GM21390 (cell line): ENCODE measurements at regions not wholly inside any gene's neighbourhood (a gene's known extent, or its start where the extent isn't known, plus 50 kb on each side); places are given as distances from the start of the nearest gene placed in this dataset.
"Not testable (repeated sequence)": the region's sequence is repeated elsewhere in the genome, so short reads cannot be mapped to it uniquely, and the experiment has no call there.

Source experiments
- ATAC-seq: cut with Tn5 transposase; IDR thresholded peaks from one replicate; pipeline ENCODE4 v1.9.1; 2021; ENCODE audit not compliant: unreplicated experiment

- ATAC-seq = no peak
These were observed 279.8 kb downstream of the DUSP6 start for GRCh38 chr12:89072294-89073026.

DNA sequence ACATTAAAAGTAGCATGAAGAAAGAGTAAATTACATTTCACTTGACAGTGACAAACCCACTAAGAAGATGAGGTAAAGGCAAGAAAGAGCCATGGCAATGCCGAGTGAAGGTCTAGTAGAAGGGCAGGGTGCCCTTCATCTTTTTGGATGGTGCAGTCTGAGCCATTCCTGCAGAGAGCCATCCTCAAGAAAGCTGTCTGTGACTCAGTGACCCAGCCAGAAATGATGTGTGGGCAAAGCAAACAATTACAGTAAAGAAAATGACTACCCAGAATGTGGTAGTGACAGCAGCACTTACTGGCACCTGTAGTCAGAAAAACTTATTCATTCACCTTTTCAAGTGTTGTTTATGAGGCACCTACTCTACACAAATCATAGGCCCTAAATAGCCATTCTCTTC is 281.7 kb downstream of the DUSP6 start:
- no peak for ATAC-seq

- no peak for ATAC-seq
These were observed 282.9 kb downstream of the DUSP6 start for GRCh38 chr12:89069431-89069830.

DNA sequence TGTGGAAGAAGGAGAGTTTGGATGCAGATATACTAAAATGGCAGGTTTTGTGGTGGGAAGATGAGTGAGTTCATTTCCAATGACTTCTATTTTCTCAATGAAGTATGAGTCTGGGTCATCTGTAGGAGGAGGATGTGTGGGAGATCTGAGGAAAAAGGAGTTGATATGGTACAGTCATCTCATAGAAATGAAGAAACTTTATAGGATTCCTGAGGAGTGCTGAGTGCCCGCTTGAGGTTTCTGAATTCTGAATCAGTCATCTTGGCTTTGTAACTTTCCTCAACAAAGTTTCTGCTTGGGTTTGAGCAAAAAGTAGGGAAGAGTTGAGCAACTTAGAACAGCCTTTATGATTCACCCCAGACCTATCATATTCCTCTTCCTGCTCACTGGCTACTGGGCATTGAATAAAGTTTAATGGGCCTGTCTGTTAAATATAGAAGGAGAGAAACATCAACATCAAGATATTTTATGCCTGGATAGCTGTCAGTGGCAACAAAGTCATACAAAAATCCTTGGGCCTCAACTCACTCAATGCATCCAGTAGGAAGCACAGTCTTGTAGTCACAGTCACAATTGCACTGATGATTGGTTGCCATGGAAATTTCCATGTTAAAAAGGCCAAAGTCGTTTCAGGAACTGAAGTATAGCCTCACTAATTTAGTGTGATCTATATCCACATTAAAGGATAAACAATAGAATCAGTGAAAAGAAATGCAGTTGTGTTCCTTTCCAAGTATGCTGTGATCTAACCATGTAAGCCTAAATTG is 284.7 kb downstream of the DUSP6 start:
- no peak for ATAC-seq

- no peak for ATAC-seq
These were observed 287.5 kb downstream of the DUSP6 start for GRCh38 chr12:89064780-89065179.

- ATAC-seq = no peak
These were observed 288.1 kb downstream of the DUSP6 start for GRCh38 chr12:89064151-89064550.

GRCh38 chr12:89062996-89063395 is 289.3 kb downstream of the DUSP6 start:
- no peak for ATAC-seq

DNA sequence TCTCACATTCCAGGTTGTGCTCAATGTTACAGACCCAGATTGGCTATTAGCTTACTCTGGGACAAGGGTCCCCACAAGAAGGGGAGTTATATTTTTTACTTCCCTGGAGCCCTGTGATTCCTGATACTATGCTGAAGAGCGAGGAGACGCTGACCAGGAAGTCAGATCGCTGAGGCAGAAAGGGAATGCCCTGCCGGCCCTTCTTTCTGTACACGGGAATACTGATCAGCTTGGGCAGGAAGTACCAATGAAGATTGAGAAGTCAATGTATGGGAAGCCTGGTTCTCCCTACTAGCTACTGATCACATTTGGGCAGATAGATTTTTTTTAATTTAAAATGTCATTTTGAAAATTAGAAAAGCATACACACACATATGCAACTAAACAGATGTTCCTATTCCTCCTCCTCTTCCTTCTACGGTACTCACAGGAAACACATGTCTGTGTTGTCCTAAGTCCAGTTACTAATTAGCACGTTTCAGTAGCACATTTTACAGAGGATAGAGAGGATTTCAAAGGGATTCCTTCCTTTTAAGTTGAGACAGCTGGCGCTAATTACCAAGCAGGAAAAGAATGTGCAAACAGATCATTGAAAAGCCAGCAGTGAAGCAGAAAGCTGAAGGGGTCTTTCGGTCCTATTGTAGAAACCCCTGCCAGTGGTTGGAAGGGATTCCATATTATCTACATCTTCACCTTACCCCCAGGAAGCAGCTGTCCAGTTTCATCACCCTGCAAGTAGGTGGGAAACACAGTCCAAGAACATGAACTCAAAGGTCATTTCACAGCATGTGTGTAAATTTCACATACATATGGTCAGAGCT is 292.4 kb downstream of the DUSP6 start:
- ATAC-seq = no peak

DNA sequence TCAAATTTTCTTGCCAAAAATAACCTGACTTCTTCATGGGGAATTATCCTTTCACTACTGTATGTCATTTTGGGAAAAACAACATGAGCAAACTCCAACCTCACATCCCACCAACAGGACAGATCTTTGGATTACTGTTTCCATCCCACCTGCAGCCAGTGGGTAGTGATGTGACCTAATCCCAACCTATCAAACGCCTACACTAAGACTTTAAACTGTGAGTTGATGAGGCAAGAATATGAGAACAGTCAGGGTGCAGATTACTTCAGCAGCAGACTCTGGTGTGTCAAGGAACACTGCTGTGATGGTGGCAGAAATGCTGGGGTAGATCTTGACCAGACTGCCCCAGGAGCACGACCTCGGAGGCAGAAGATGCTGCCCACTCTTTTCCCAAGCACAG is 293.2 kb downstream of the DUSP6 start:
- no peak for ATAC-seq

GRCh38 chr12:89058402-89058801 is 293.9 kb downstream of the DUSP6 start:
- ATAC-seq = no peak

DNA sequence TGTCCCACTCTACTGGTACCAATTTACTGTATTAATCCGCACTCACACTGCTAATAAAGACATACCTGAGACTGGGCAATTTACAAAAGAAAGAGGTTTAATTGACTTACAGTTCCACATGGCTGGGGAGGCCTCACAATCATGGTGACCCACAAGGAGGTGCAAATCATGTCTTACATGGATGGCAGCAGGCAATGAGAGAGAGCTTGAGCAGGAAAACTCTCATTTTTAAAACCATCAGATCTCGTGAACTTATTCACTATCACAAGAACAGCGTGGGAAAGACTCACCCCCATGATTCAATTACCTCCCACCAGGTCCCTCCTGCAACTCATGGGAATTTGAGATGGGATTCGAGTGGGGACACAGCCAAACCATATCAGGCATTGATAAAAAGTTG is 298.5 kb downstream of the DUSP6 start:
- ATAC-seq = not testable (repeated sequence)

GRCh38 chr12:89051065-89051677 is 301.1 kb downstream of the DUSP6 start:
- ATAC-seq = peak; percentile 76

DNA sequence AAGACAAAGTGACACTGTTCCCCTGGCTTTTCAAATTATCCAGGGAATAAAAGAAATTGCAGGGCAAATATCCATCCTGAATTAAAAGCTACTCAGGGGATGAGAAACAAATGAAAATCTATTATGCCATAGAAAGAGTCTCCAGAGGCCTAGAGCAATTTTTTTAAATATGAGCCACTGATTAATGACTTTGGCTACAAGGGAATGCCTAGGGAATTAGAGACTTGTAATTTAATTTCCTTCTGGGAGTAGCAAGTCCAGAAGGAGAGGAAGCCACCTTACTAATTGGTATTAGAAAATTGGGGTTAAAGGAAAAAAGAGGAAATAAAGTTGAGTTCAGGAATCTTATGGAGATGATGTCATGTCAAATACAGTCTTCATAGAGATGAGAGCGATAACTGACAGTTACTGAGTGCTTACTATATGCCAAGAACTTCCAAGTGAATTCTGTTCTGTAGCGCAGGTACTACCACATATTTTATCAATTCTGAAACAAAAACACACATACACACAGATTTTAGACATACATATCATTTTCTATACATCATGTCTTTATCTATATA is 304.4 kb downstream of the DUSP6 start:
- no peak for ATAC-seq

DNA sequence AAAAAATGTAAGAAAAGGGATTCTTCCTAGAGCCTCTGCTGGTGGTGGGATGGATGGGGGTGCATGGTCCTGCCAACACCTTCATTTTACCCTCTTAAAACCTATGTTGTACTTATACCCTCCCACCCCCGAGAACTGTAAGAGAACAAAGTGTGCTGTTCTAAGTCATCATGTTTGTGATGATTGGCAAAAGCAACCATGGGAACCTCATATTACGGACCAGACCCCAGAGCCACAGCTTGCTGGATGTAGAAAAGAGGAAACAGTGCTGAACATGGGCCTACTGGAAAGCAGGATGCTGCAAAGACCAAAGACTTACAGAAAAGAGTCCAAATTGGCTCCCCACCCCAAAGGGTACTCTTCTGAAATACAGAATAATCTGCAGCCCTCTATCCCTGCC is 311.2 kb downstream of the DUSP6 start:
- ATAC-seq = no peak

- peak; percentile 98 for ATAC-seq
These were observed 311.9 kb downstream of the DUSP6 start for GRCh38 chr12:89040146-89040964.

- peak; percentile 33 for ATAC-seq
These were observed 313.3 kb downstream of the DUSP6 start for GRCh38 chr12:89038831-89039512.

GRCh38 chr12:89033062-89033461 is 319.2 kb downstream of the DUSP6 start:
- ATAC-seq = no peak

GRCh38 chr12:89029961-89030360 is 322.3 kb downstream of the DUSP6 start:
- ATAC-seq = no peak

- no peak for ATAC-seq
These were observed 327.7 kb downstream of the DUSP6 start for GRCh38 chr12:89024580-89024979.
